H9 (cell line): ENCODE measurements at regions not wholly inside any gene's neighbourhood (a gene's known extent, or its start where the extent isn't known, plus 50 kb on each side); places are given as distances from the start of the nearest gene placed in this dataset.

Source experiments
- DNase-seq: peaks from one replicate; pipeline ENCODE4 v3.0.0-alpha.2; 2017
- H2AFZ ChIP-seq: one replicate; pipeline ENCODE4 v1.6.1; 2013; ENCODE audit warnings: mild to moderate bottlenecking, low read length, control low read depth, moderate library complexity
- H2AK5ac ChIP-seq: 2 replicates; pipeline ENCODE4 v1.6.1; 2013; ENCODE audit warnings: low read length, control low read depth, mixed read lengths; ENCODE audit not compliant: insufficient read length
- H2BK120ac ChIP-seq: one replicate; pipeline ENCODE4 v1.6.1; 2013; ENCODE audit warnings: low read depth, mild to moderate bottlenecking, low read length, control low read depth, inconsistent platforms; ENCODE audit not compliant: poor library complexity, severe bottlenecking
- H2BK12ac ChIP-seq: 2 replicates; pipeline ENCODE4 v1.6.1; 2013; ENCODE audit warnings: low read length, control low read depth, mixed read lengths, low read depth; ENCODE audit not compliant: insufficient read length
- H2BK15ac ChIP-seq: 2 replicates; pipeline ENCODE4 v1.6.1; 2013; ENCODE audit warnings: low read depth, low read length, control low read depth
- H2BK20ac ChIP-seq: one replicate; pipeline ENCODE4 v1.6.1; 2013; ENCODE audit warnings: low read depth, mild to moderate bottlenecking, low read length, control low read depth, inconsistent platforms; ENCODE audit not compliant: poor library complexity, severe bottlenecking
- H2BK5ac ChIP-seq: 2 replicates; pipeline ENCODE4 v1.6.1; 2013; ENCODE audit warnings: low read length, control low read depth, mixed read lengths; ENCODE audit not compliant: insufficient read length
- H3K14ac ChIP-seq: 2 replicates; pipeline ENCODE4 v1.6.1; 2013; ENCODE audit warnings: low read length, control low read depth; ENCODE audit not compliant: insufficient read depth
- H3K18ac ChIP-seq: 2 replicates; pipeline ENCODE4 v1.6.1; 2013; ENCODE audit warnings: low read depth, mild to moderate bottlenecking, mixed read lengths, low read length, control low read depth; ENCODE audit not compliant: insufficient read length
- H3K23ac ChIP-seq: 2 replicates; pipeline ENCODE4 v1.6.1; 2013; ENCODE audit warnings: low read length, control low read depth, mixed read lengths, low read depth; ENCODE audit not compliant: insufficient read length
- H3K23me2 ChIP-seq: 2 replicates; pipeline ENCODE4 v1.6.1; 2013; ENCODE audit warnings: low read depth, mild to moderate bottlenecking, mixed read lengths, low read length, control low read depth; ENCODE audit not compliant: insufficient read length, poor library complexity, severe bottlenecking
- H3K27ac ChIP-seq: 2 replicates; pipeline ENCODE4 v1.5.1; 2013; ENCODE audit warnings: low read length, control low read depth, mixed read lengths, low read depth; ENCODE audit not compliant: insufficient read length
- H3K27me3 ChIP-seq: 2 replicates; pipeline ENCODE4 v1.6.1; 2013; ENCODE audit warnings: low read length, control low read depth, inconsistent platforms; ENCODE audit not compliant: insufficient read depth
- H3K4ac ChIP-seq: 2 replicates; pipeline ENCODE4 v1.6.1; 2013; ENCODE audit warnings: low read depth, mild to moderate bottlenecking, control low read depth, inconsistent platforms, low read length, moderate library complexity
- H3K4me1 ChIP-seq: 2 replicates; pipeline ENCODE4 v1.6.1; 2013; ENCODE audit warnings: low read length, control low read depth, inconsistent platforms; ENCODE audit not compliant: insufficient read depth
- H3K4me2 ChIP-seq: 2 replicates; pipeline ENCODE4 v1.6.1; 2013; ENCODE audit warnings: low read length, control low read depth, mixed read lengths; ENCODE audit not compliant: insufficient read length, insufficient read depth
- H3K56ac ChIP-seq: 2 replicates; pipeline ENCODE4 v1.6.1; 2013; ENCODE audit warnings: low read depth, mild to moderate bottlenecking, mixed read lengths, low read length, control low read depth; ENCODE audit not compliant: insufficient read length
- H3K79me1 ChIP-seq: 2 replicates; pipeline ENCODE4 v1.6.1; 2013; ENCODE audit warnings: low read depth, mild to moderate bottlenecking, moderate library complexity, low read length, control low read depth, inconsistent platforms; ENCODE audit not compliant: insufficient read depth, poor library complexity, severe bottlenecking
- H3K79me2 ChIP-seq: 2 replicates; pipeline ENCODE4 v1.6.1; 2013; ENCODE audit warnings: low read length, control low read depth, inconsistent platforms; ENCODE audit not compliant: insufficient read depth
- H3K9ac ChIP-seq: 2 replicates; pipeline ENCODE4 v1.6.1; 2013; ENCODE audit warnings: low read length, control low read depth, mixed read lengths; ENCODE audit not compliant: insufficient read length; ENCODE audit errors: extremely low read depth
- H3K9me3 ChIP-seq: one replicate; pipeline ENCODE4 v1.6.1; 2013; ENCODE audit warnings: low read depth, low read length, inconsistent platforms; ENCODE audit not compliant: control insufficient read depth
- H3T11ph ChIP-seq: one replicate; pipeline ENCODE4 v1.6.1; 2013; ENCODE audit warnings: mild to moderate bottlenecking, low read length, control low read depth, inconsistent platforms
- H4K20me1 ChIP-seq: one replicate; pipeline ENCODE4 v1.6.1; 2013; ENCODE audit not compliant: control insufficient read depth, insufficient read length, insufficient read depth
- H4K5ac ChIP-seq: 2 replicates; pipeline ENCODE4 v1.6.1; 2013; ENCODE audit warnings: low read depth, mild to moderate bottlenecking, mixed read lengths, low read length, control low read depth; ENCODE audit not compliant: insufficient read length
- H4K8ac ChIP-seq: replicated peaks from 2 replicates; pipeline ENCODE4 v1.6.1; 2013; ENCODE audit warnings: low read length, control low read depth, mixed read lengths, low read depth; ENCODE audit not compliant: insufficient read length
- H4K91ac ChIP-seq: 2 replicates; pipeline ENCODE4 v1.6.1; 2013; ENCODE audit warnings: low read depth, mild to moderate bottlenecking, moderate library complexity, mixed read lengths, low read length, control low read depth; ENCODE audit not compliant: insufficient read length
- H3K27ac Mint-ChIP-seq, 3 experiments: 2 replicates in 2 of 3; 3 replicates in 1 of 3; pipeline ENCODE4 v1.8.0; 2020 to 2021; ENCODE audit warnings: mixed read lengths in 3 of 3, mild to moderate bottlenecking in 1 of 3, moderate library complexity in 1 of 3
- H3K27me3 Mint-ChIP-seq: 2 replicates; pipeline ENCODE4 v1.8.0; 2021; ENCODE audit warnings: low read depth, mild to moderate bottlenecking, moderate library complexity, mixed read lengths
- H3K36me3 Mint-ChIP-seq, 3 experiments: 2 replicates in 2 of 3; 3 replicates in 1 of 3; pipeline ENCODE4 v1.8.0; 2020 to 2021; ENCODE audit warnings: low read depth in 3 of 3, mixed read lengths in 3 of 3; ENCODE audit not compliant: insufficient read depth in 1 of 3
- H3K4me1 Mint-ChIP-seq, 2 experiments: 2 replicates each; pipeline ENCODE4 v1.8.0; 2020; ENCODE audit warnings: mixed read lengths in 2 of 2
- H3K4me3 Mint-ChIP-seq, 2 experiments: 2 replicates in 1 of 2; 3 replicates in 1 of 2; pipeline ENCODE4 v1.8.0; 2020 to 2021; ENCODE audit warnings: mild to moderate bottlenecking in 2 of 2, mixed read lengths in 2 of 2, moderate library complexity in 1 of 2
- H3K9me3 Mint-ChIP-seq, 2 experiments: 2 replicates in 1 of 2; 3 replicates in 1 of 2; pipeline ENCODE4 v1.8.0; 2020; ENCODE audit warnings: mild to moderate bottlenecking in 2 of 2, mixed read lengths in 2 of 2, moderate library complexity in 1 of 2
- WGBS: extraction: QIAGEN DNeasy Blood & Tissue Kit; methylation state at CpG from one replicate; pipeline ENCODE4 v1.1.7; 2013; ENCODE audit warnings: missing lambda C conversion rate, low lambda C conversion rate, mixed read lengths; ENCODE audit not compliant: insufficient read length; ENCODE audit errors: extremely low coverage; 5-methylcytosine and 5-hydroxymethylcytosine counted together
- TF ChIP-seq, protein P1 (sequence below): fragments of 200-600 bp; sonication (generic); conservative IDR thresholded peaks from 3 replicates; pipeline ENCODE4 v1.8.0; 2021; ENCODE audit warnings: antibody characterized with exemption, mild to moderate bottlenecking

DNA sequence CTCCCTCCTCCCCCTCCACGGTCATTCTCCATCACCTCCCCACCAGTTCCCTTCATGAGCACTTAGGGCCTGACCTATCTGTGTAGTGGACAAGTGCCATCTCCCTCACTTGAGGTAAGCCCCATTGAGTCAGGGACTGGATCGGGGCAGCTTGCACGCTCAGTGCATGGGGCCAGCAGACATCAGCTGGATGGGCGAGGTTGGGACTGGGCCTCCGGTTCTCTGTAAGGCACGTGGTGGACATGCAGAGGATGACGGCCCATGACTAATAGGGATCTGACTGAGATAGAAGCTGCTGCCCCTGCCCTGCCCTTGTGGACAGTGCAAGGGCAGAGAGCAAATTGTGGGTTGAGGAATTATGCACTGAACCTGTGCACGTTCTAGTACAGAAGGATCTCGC is 120.4 kb upstream of the C1orf174 start:
- no CpG with 5 or more reads among the region's 9 CpGs for WGBS
- H4K20me1 ChIP-seq: no peaks in the 10 kb centered on the region
- H3K4me3 Mint-ChIP-seq: no peak overlapping the region
- H3K4me1 ChIP-seq: no peaks in the 10 kb centered on the region
- peaks cover 5 to 8% of the 10 kb centered on the region in 2 experiments for H3K9me3 Mint-ChIP-seq
- no peak overlapping the region for H3K14ac ChIP-seq
- no peaks in the 10 kb centered on the region for H3K23me2 ChIP-seq
- no peak overlapping the region for H3K9ac ChIP-seq
- no peaks in the 10 kb centered on the region for H3K79me2 ChIP-seq
- no peak overlapping the region for H3K18ac ChIP-seq
- peaks cover 0 to 5% (median 4%) of the 10 kb centered on the region in 3 experiments; a peak in 5 of 7 replicates for H3K36me3 Mint-ChIP-seq
- H2AFZ ChIP-seq: no peak overlapping the region
- H2BK5ac ChIP-seq: no peak overlapping the region
- H3K27me3 Mint-ChIP-seq: peaks cover 10% of the 10 kb centered on the region
- H3K79me1 ChIP-seq: no peaks in the 10 kb centered on the region
- no peak overlapping the region for H4K5ac ChIP-seq
- H3K56ac ChIP-seq: no peak overlapping the region
- TF ChIP-seq, protein P1, sequence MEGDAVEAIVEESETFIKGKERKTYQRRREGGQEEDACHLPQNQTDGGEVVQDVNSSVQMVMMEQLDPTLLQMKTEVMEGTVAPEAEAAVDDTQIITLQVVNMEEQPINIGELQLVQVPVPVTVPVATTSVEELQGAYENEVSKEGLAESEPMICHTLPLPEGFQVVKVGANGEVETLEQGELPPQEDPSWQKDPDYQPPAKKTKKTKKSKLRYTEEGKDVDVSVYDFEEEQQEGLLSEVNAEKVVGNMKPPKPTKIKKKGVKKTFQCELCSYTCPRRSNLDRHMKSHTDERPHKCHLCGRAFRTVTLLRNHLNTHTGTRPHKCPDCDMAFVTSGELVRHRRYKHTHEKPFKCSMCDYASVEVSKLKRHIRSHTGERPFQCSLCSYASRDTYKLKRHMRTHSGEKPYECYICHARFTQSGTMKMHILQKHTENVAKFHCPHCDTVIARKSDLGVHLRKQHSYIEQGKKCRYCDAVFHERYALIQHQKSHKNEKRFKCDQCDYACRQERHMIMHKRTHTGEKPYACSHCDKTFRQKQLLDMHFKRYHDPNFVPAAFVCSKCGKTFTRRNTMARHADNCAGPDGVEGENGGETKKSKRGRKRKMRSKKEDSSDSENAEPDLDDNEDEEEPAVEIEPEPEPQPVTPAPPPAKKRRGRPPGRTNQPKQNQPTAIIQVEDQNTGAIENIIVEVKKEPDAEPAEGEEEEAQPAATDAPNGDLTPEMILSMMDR: no peak
- no peak overlapping the region for H4K91ac ChIP-seq
- no peak overlapping the region for H2AK5ac ChIP-seq
- no peak overlapping the region for H2BK15ac ChIP-seq
- H3K27ac Mint-ChIP-seq: no peak overlapping the region
- peak; percentile 23 for DNase-seq
- no peak overlapping the region for H2BK120ac ChIP-seq
- no peak overlapping the region for H2BK20ac ChIP-seq
- no peak overlapping the region for H3K4ac ChIP-seq
- H3K9me3 ChIP-seq: no peaks in the 10 kb centered on the region
- H3K27ac ChIP-seq: no peak overlapping the region
- no peak overlapping the region for H3K23ac ChIP-seq
- H3K27me3 ChIP-seq: no peaks in the 10 kb centered on the region
- no peak overlapping the region for H4K8ac ChIP-seq
- H3T11ph ChIP-seq: no peak overlapping the region
- no peak overlapping the region for H2BK12ac ChIP-seq
- H3K4me2 ChIP-seq: no peak overlapping the region
- H3K4me1 Mint-ChIP-seq: peaks cover 7 to 14% of the 10 kb centered on the region in 2 experiments
